Stimulated activated CD8-positive, alpha-beta memory T cell treated with anti-CD3 and anti-CD28 coated beads, Interleukin-15, amount 100 ng/mL, for 1 hour (primary cell): ENCODE measurements at regions not wholly inside any gene's neighbourhood (a gene's known extent, or its start where the extent isn't known, plus 50 kb on each side); places are given as distances from the start of the nearest gene placed in this dataset.

Source experiments
- DNase-seq: peaks from one replicate; pipeline ENCODE4 v3.0.0-alpha.2; 2020; ENCODE audit warnings: low read depth

DNA sequence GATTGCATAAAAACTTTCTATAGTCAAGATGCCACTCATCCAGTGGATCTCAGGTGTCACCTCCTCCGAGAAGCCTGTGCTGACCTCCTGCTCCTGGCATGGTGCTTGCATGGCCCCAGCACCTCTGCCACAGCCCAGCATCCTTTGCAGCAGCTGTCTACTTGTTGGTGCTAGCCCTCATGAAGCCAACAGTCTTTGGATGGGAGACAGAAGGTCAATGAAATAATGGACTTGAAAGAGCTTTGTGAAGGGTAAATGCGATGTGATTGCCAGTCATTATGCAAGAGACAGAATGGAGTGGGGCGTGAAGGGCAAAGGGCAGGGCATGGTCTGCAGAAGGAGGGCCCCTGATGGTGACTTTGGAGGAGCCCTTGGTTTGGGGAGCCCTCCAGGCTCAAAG is 63.0 kb upstream of the CLMN start:
- DNase-seq: no peak

DNA sequence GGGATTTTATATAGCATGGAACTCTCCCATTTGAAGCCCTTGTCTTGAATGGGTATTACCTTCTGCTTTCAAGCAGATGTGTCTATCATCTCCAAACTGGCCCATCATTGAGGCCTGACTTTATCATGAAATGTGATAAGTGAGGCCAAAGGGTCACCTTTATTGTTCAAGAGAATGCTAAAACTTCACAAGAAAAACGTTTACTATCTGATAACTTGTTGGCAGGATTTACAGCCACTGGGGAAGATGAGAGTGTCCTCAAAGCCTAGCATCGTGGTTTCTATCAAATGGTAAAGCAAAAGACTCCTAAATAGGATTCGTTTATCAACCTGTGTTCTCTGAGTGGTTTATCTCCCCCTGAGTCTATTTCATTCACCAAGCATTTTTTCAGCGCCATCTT is 62.0 kb upstream of the CLMN start:
- DNase-seq: no peak

DNA sequence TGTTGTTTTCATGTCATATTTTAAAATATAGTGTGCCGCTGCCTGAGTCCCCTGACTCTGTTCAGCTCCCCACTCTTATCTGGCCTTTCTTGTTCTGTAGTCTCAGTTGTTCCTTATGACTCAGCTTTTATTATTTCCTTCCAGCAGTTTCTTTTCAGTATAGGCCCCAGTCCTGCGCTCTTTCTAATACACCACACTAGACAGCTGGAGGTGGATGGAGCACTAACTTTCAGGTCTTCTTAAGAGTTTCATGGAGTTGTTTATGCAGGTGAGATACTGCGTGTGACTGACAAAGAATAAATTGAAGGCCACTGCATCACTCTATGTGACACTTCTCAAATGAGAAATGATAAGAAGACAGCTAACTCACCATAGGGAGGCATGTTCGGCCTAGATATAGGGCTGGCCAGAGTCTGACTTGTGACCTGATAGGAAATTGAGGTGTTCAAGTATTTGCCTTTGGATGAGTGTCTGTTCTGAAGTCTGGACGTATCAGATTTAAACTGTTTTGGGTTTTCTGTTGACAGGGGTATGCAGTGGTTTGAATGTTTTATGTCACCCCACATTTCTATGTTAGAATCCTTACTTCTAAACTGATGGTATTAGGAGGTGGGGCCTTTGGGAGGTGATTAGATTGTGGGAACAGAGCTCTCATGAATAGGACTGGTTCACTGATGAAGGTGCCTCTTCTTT is 60.8 kb upstream of the CLMN start:
- no peak for DNase-seq

- DNase-seq: no peak
Observed at GRCh38 chr14:95379634-95380033, 59.9 kb upstream of the CLMN start.

GRCh38 chr14:95375539-95376109 is 55.9 kb upstream of the CLMN start:
- no peak for DNase-seq

DNA sequence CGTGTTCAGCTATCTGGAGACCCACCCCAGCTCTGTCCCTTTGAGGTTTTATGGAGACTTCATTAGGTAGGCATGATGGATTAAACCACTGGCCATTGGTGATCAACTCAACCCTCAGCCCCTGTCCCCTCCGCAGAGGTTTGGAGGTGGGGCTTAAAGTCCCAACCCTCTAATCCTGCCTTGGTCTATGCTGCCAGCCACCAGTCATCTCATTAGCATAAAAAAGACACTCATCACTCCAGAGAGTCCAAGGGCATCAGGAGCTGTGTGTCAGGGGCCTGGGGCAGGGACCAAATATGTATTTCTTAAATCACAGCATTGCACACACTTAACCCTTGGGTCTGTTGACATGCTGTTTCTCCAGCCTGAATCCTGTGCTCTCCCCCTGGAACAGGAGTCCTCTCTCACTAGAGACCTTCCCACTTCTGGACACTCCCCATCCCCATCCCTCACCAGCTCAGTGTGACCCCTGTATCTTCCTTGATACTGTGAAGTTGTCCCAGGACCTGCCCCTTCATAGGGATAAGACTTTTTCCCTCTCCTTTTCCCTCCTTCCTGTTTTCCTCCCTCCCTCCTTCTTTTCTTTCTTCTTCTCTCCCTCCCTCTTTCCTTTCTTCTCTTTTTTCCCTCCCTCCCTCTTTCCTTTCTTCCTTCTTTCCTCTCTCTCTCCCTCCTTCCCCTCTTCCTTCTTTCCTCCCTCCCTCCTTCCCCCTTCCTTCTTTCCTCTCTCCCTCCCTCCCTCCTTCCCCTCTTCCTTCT is 54.7 kb upstream of the CLMN start:
- no peak for DNase-seq

GRCh38 chr14:95370076-95370475 is 50.4 kb upstream of the CLMN start:
- no peak for DNase-seq
